PC-3 (cell line): ENCODE measurements at regions not wholly inside any gene's neighbourhood (a gene's known extent, or its start where the extent isn't known, plus 50 kb on each side); places are given as distances from the start of the nearest gene placed in this dataset.

Experiments
- ATAC-seq: fragments of 200-7000 bp; cut with Tn5 transposase; 2 replicates; pipeline ENCODE4 v1.9.1; 2020; ENCODE audit warnings: mild to moderate bottlenecking, moderate library complexity
- BruUV-seq: library from RNA; stranded (reverse); fragments of 400-500 nt; replicated peaks from 2 replicates; lab custom pipeline; 2021; lab: Mats Ljungman, UMichigan
- CTCF ChIA-PET: fragments of 300-600 bp; sonication (Branson Sonifier 250); formaldehyde crosslinking; loops from one replicate; lab custom pipeline; 2022; ENCODE audit warnings: antibody characterized with exemption; lab: Charles Lee
- POLR2A ChIA-PET: fragments of 300-600 bp; sonication (Branson Sonifier 250); formaldehyde crosslinking; loops from one replicate; lab custom pipeline; 2022; ENCODE audit warnings: antibody characterized with exemption; ENCODE audit not compliant: unreplicated experiment; lab: Charles Lee
- DNase-seq: peaks from one replicate; pipeline ENCODE4 v3.0.0-alpha.2; 2015
- H2AFZ ChIP-seq: fragments of 300-600 bp; sonication (generic); 2 replicates; pipeline ENCODE4 v1.6.0; 2016; ENCODE audit warnings: antibody characterized with exemption, low read length
- H3F3A ChIP-seq: fragments of 300-600 bp; sonication (generic); one replicate; pipeline ENCODE4 v1.6.0; 2017; ENCODE audit warnings: antibody characterized with exemption, low read length, control low read depth, mild to moderate bottlenecking; ENCODE audit not compliant: unreplicated experiment
- H3K27ac ChIP-seq: fragments of 300-600 bp; sonication (generic); 2 replicates; pipeline ENCODE4 v1.5.1; 2016; ENCODE audit warnings: mild to moderate bottlenecking, low read length
- H3K27me3 ChIP-seq: fragments of 300-600 bp; sonication (generic); 2 replicates; pipeline ENCODE4 v1.6.1; 2016; ENCODE audit warnings: low read length, mixed read lengths
- H3K36me3 ChIP-seq: fragments of 300-600 bp; sonication (generic); 2 replicates; pipeline ENCODE4 v1.6.1; 2016; ENCODE audit warnings: low read depth, mixed run types, low read length, mixed read lengths
- H3K4me1 ChIP-seq: fragments of 300-600 bp; sonication (generic); 2 replicates; pipeline ENCODE4 v1.5.1; 2016; ENCODE audit warnings: low read length; ENCODE audit not compliant: insufficient read depth
- H3K4me2 ChIP-seq: fragments of 300-600 bp; sonication (generic); 2 replicates; pipeline ENCODE4 v1.6.0; 2016; ENCODE audit warnings: low read length
- H3K4me3 ChIP-seq: fragments of 300-600 bp; sonication (generic); 2 replicates; pipeline ENCODE4 v1.5.1; 2016; ENCODE audit warnings: mild to moderate bottlenecking, low read length, mixed read lengths
- H3K79me2 ChIP-seq: fragments of 300-600 bp; sonication (generic); 2 replicates; pipeline ENCODE4 v1.6.1; 2017; ENCODE audit warnings: low read length, mixed read lengths
- H3K9ac ChIP-seq: fragments of 300-600 bp; sonication (generic); 2 replicates; pipeline ENCODE4 v1.6.0; 2016; ENCODE audit warnings: mild to moderate bottlenecking, low read length
- H3K9me2 ChIP-seq: fragments of 300-600 bp; sonication (generic); replicated peaks from 2 replicates; pipeline ENCODE4 v1.6.1; 2016; ENCODE audit warnings: mixed run types, low read length, mixed read lengths
- H3K9me3 ChIP-seq: fragments of 300-600 bp; sonication (generic); 2 replicates; pipeline ENCODE4 v1.6.1; 2016; ENCODE audit warnings: low read length, mixed read lengths
- H4K20me1 ChIP-seq: fragments of 300-600 bp; sonication (generic); 2 replicates; pipeline ENCODE4 v1.6.1; 2016; ENCODE audit warnings: low read length, mixed read lengths
- CTCF ChIP-seq: fragments of 300-600 bp; sonication (generic); conservative IDR thresholded peaks from 2 replicates; pipeline ENCODE4 v1.5.1; 2017; ENCODE audit warnings: antibody characterized with exemption, low read depth, mild to moderate bottlenecking, low read length
- EZH2 ChIP-seq: fragments of 300-600 bp; sonication (generic); IDR thresholded peaks from one replicate; pipeline ENCODE4 v1.6.1; 2017; ENCODE audit warnings: antibody characterized with exemption, mild to moderate bottlenecking, low read length; ENCODE audit not compliant: unreplicated experiment
- EZH2phosphoT487 ChIP-seq: fragments of 300-600 bp; sonication (generic); IDR thresholded peaks from 2 replicates; pipeline ENCODE4 v1.6.1; 2018; ENCODE audit warnings: mild to moderate bottlenecking, antibody characterized with exemption, low read length, borderline replicate concordance
- intact Hi-C: fragments of 100-400 bp; cut with micrococcal nuclease; formaldehyde crosslinking; loops from 2 replicates; pipeline ENCODE4 v1.9.0; 2023

GRCh38 chr5:120771202-120771601 lies 307.1 kb downstream of the PRR16 start:
- BruUV-seq = no TSS peak
- CTCF ChIA-PET = no interaction called here
- DNase-seq (no peak), ATAC-seq (no peak)
- Histone ChIP-seq H3K36me3 (no peaks in the 10 kb centered on the region), H3K27me3 (no peaks in the 10 kb centered on the region), H3F3A (no peaks in the 10 kb centered on the region), H2AFZ (no peak overlapping the region), H3K4me3 (no peak overlapping the region), H3K9ac (no peak overlapping the region), H3K4me1 (no peaks in the 10 kb centered on the region), H3K27ac (no peak overlapping the region), H4K20me1 (no peaks in the 10 kb centered on the region), H3K9me3 (no peaks in the 10 kb centered on the region), H3K4me2 (no peak overlapping the region), H3K9me2 (no peaks in the 10 kb centered on the region), H3K79me2 (no peaks in the 10 kb centered on the region)
- no peak for TF ChIP-seq CTCF
- TF ChIP-seq EZH2phosphoT487 = no peak
- no peak for TF ChIP-seq EZH2
- intact Hi-C loops = no loop called here
- POLR2A ChIA-PET = no interaction called here

- Histone ChIP-seq H3F3A (no peaks in the 10 kb centered on the region), H4K20me1 (no peaks in the 10 kb centered on the region), H3K4me3 (no peak overlapping the region), H2AFZ (no peak overlapping the region), H3K4me2 (no peak overlapping the region), H3K9me2 (no peaks in the 10 kb centered on the region), H3K27me3 (no peaks in the 10 kb centered on the region), H3K9ac (no peak overlapping the region), H3K36me3 (no peaks in the 10 kb centered on the region), H3K4me1 (no peaks in the 10 kb centered on the region), H3K79me2 (no peaks in the 10 kb centered on the region), H3K27ac (no peak overlapping the region), H3K9me3 (no peaks in the 10 kb centered on the region)
- no TSS peak for BruUV-seq
- ChIA-PET CTCF (no interaction called here), POLR2A (no interaction called here)
- intact Hi-C loops = no loop called here
- no peak for ATAC-seq
- DNase-seq = no peak
- TF ChIP-seq EZH2phosphoT487 = no peak
- TF ChIP-seq EZH2 = no peak
- no peak for TF ChIP-seq CTCF
These were observed 314.7 kb downstream of the PRR16 start for GRCh38 chr5:120778491-120779484.

- Histone ChIP-seq H3K4me2 (no peak overlapping the region), H3K27me3 (no peaks in the 10 kb centered on the region), H3K9me3 (no peaks in the 10 kb centered on the region), H3K4me1 (no peaks in the 10 kb centered on the region), H3F3A (no peaks in the 10 kb centered on the region), H3K36me3 (no peaks in the 10 kb centered on the region), H4K20me1 (no peaks in the 10 kb centered on the region), H3K9me2 (no peaks in the 10 kb centered on the region), H3K4me3 (no peak overlapping the region), H3K9ac (no peak overlapping the region), H3K27ac (no peak overlapping the region), H2AFZ (no peak overlapping the region), H3K79me2 (no peaks in the 10 kb centered on the region)
- BruUV-seq = no TSS peak
- no peak for TF ChIP-seq EZH2phosphoT487
- TF ChIP-seq CTCF = no peak
- TF ChIP-seq EZH2 = no peak
- peak; percentile 10 for DNase-seq
- POLR2A ChIA-PET = no interaction called here
- CTCF ChIA-PET = no interaction called here
- ATAC-seq = no peak; the same call in 1 of the 2 replicates
- intact Hi-C loops = no loop called here
These were observed 315.6 kb downstream of the PRR16 start for GRCh38 chr5:120779674-120780073.
